WTC11 (cell line): ENCODE measurements at regions not wholly inside any gene's neighbourhood (a gene's known extent, or its start where the extent isn't known, plus 50 kb on each side); places are given as distances from the start of the nearest gene placed in this dataset.

Source experiments
- ATAC-seq: fragments of 200-7000 bp; cut with Tn5 transposase; 2 replicates; pipeline ENCODE4 v1.10.0; 2021; ENCODE audit warnings: mild to moderate bottlenecking, moderate library complexity
- CTCF ChIA-PET: fragments of 300-600 bp; sonication (Branson Sonifier 250); formaldehyde crosslinking; loops from one replicate; lab custom pipeline; 2021; ENCODE audit warnings: antibody characterized with exemption; lab: Charles Lee
- POLR2A ChIA-PET: fragments of 350-600 bp; sonication (Branson Sonifier 250); formaldehyde crosslinking; loops from one replicate; lab custom pipeline; 2021; ENCODE audit warnings: antibody characterized with exemption; lab: Charles Lee
- DNase-seq: peaks from one replicate; pipeline ENCODE4 v3.0.0; 2021; ENCODE audit warnings: low spot score
- H3K27ac Mint-ChIP-seq: 2 replicates; pipeline ENCODE4 v1.8.0; 2021; ENCODE audit warnings: mixed read lengths
- H3K27me3 Mint-ChIP-seq: 2 replicates; pipeline ENCODE4 v1.8.0; 2021; ENCODE audit warnings: low read depth, mild to moderate bottlenecking, moderate library complexity, mixed read lengths
- H3K36me3 Mint-ChIP-seq: 2 replicates; pipeline ENCODE4 v1.8.0; 2021; ENCODE audit warnings: mixed read lengths
- H3K4me1 Mint-ChIP-seq: 2 replicates; pipeline ENCODE4 v1.8.0; 2022; ENCODE audit warnings: mixed read lengths
- H3K4me3 Mint-ChIP-seq: 2 replicates; pipeline ENCODE4 v1.8.0; 2021; ENCODE audit warnings: mild to moderate bottlenecking, moderate library complexity, mixed read lengths
- H3K9me3 Mint-ChIP-seq: 2 replicates; pipeline ENCODE4 v1.8.0; 2021; ENCODE audit warnings: mixed read lengths
- AFF4 ChIP-seq: sonication (generic); formaldehyde crosslinking; IDR thresholded peaks from 2 replicates; pipeline ENCODE4 v1.8.1; 2023; ENCODE audit warnings: mild to moderate bottlenecking, missing genetic modification reagents, borderline replicate concordance
- ATF2 ChIP-seq: sonication (generic); formaldehyde crosslinking; IDR thresholded peaks from 2 replicates; pipeline ENCODE4 v1.8.1; 2022; ENCODE audit warnings: low read depth, missing genetic modification reagents, borderline replicate concordance
- ATF3 ChIP-seq: sonication (generic); formaldehyde crosslinking; conservative IDR thresholded peaks from 2 replicates; pipeline ENCODE4 v1.8.1; 2022; ENCODE audit warnings: mild to moderate bottlenecking, missing genetic modification reagents
- E2F1 ChIP-seq: sonication (generic); formaldehyde crosslinking; IDR thresholded peaks from 2 replicates; pipeline ENCODE4 v1.8.0; 2022; ENCODE audit warnings: mild to moderate bottlenecking, missing genetic modification reagents
- E2F5 ChIP-seq: sonication (generic); formaldehyde crosslinking; IDR thresholded peaks from 2 replicates; pipeline ENCODE4 v1.8.1; 2022; ENCODE audit warnings: mild to moderate bottlenecking, moderate library complexity, missing genetic modification reagents
- EMX1 ChIP-seq: fragments of 250-450 bp; sonication (Bioruptor Pico); IDR thresholded peaks from 2 replicates; pipeline ENCODE4 v1.8.0; 2021; ENCODE audit warnings: mild to moderate bottlenecking
- ESRRA ChIP-seq: sonication (generic); formaldehyde crosslinking; IDR thresholded peaks from 2 replicates; pipeline ENCODE4 v1.8.1; 2022; ENCODE audit warnings: mild to moderate bottlenecking, missing genetic modification reagents, borderline replicate concordance
- FOXJ3 ChIP-seq: sonication (generic); formaldehyde crosslinking; IDR thresholded peaks from 2 replicates; pipeline ENCODE4 v1.9.0; 2021; ENCODE audit warnings: missing genetic modification reagents, mild to moderate bottlenecking, borderline replicate concordance
- FOXK1 ChIP-seq: sonication (generic); formaldehyde crosslinking; IDR thresholded peaks from 2 replicates; pipeline ENCODE4 v1.8.0; 2022; ENCODE audit warnings: mild to moderate bottlenecking, moderate library complexity, missing genetic modification reagents
- FOXP1 ChIP-seq: sonication (generic); formaldehyde crosslinking; IDR thresholded peaks from 2 replicates; pipeline ENCODE4 v1.8.0; 2022; ENCODE audit warnings: missing genetic modification reagents, mild to moderate bottlenecking, moderate library complexity, borderline replicate concordance
- JUN ChIP-seq: sonication (generic); formaldehyde crosslinking; IDR thresholded peaks from 2 replicates; pipeline ENCODE4 v1.8.0; 2023; ENCODE audit warnings: mild to moderate bottlenecking, missing genetic modification reagents
- MAX ChIP-seq: sonication (generic); formaldehyde crosslinking; IDR thresholded peaks from 2 replicates; pipeline ENCODE4 v1.8.0; 2022; ENCODE audit warnings: mild to moderate bottlenecking, missing genetic modification reagents
- OVOL2 ChIP-seq: fragments of 250-450 bp; sonication (Bioruptor Pico); IDR thresholded peaks from 2 replicates; pipeline ENCODE4 v1.9.0; 2021; ENCODE audit warnings: mild to moderate bottlenecking, borderline replicate concordance
- PRDM15 ChIP-seq: sonication (generic); formaldehyde crosslinking; IDR thresholded peaks from 2 replicates; pipeline ENCODE4 v1.8.0; 2022; ENCODE audit warnings: missing genetic modification reagents
- PRRX2 ChIP-seq: fragments of 250-450 bp; sonication (Bioruptor Pico); IDR thresholded peaks from 2 replicates; pipeline ENCODE4 v1.8.0; 2021; ENCODE audit warnings: mild to moderate bottlenecking
- SMAD3 ChIP-seq: sonication (generic); formaldehyde crosslinking; IDR thresholded peaks from 2 replicates; pipeline ENCODE4 v1.8.0; 2022; ENCODE audit warnings: missing genetic modification reagents, mild to moderate bottlenecking, borderline replicate concordance
- SMAD4 ChIP-seq: sonication (generic); formaldehyde crosslinking; IDR thresholded peaks from 2 replicates; pipeline ENCODE4 v1.8.0; 2022; ENCODE audit warnings: mild to moderate bottlenecking, missing genetic modification reagents

- H3K4me3 Mint-ChIP-seq, result no peak overlapping the region
- no peaks in the 10 kb centered on the region for H3K27me3 Mint-ChIP-seq
- peaks cover 2% of the 10 kb centered on the region for H3K36me3 Mint-ChIP-seq
- ChIA-PET CTCF (no interaction called here), POLR2A (interaction anchor here (0.6 kb wide), 1 partner anchor 12 kb away, joined by 3 read pairs; no protein-coding TSS in a partner anchor)
- H3K4me1 Mint-ChIP-seq, result peaks cover 5% of the 10 kb centered on the region; the same call in 1 of the 2 replicates
- H3K9me3 Mint-ChIP-seq, result peaks cover 8% of the 10 kb centered on the region
- DNase-seq (no peak), ATAC-seq (no peak)
- no peak overlapping the region for H3K27ac Mint-ChIP-seq
- TF ChIP-seq E2F1 (no peak), JUN (CRISPR knock-in tag) (no peak)
These were observed 1035.6 kb downstream of the PCDH7 start for GRCh38 chr4:31755751-31756150.

GRCh38 chr4:31768756-31769155 lies 1048.6 kb downstream of the PCDH7 start:
- ChIA-PET POLR2A (no interaction called here), CTCF (no interaction called here)
- Mint-ChIP-seq H3K9me3 (no peaks in the 10 kb centered on the region), H3K27me3 (no peaks in the 10 kb centered on the region), H3K36me3 (no peaks in the 10 kb centered on the region), H3K4me1 (peaks cover 11% of the 10 kb centered on the region), H3K27ac (no peak overlapping the region), H3K4me3 (no peak overlapping the region)
- TF ChIP-seq SMAD4 (CRISPR knock-in tag), result no peak
- no peak for TF ChIP-seq E2F5 (CRISPR knock-in tag)
- no peak for TF ChIP-seq ATF3 (CRISPR knock-in tag)
- TF ChIP-seq EMX1 (CRISPR knock-in tag), result no peak
- no peak for TF ChIP-seq AFF4 (CRISPR knock-in tag)
- no peak for TF ChIP-seq FOXJ3 (CRISPR knock-in tag)
- no peak for TF ChIP-seq E2F1
- no peak for TF ChIP-seq SMAD3 (CRISPR knock-in tag)
- TF ChIP-seq MAX (CRISPR knock-in tag), result no peak
- no peak for ATAC-seq
- no peak for DNase-seq

- CTCF ChIA-PET, result no interaction called here
These were observed 1063.1 kb downstream of the PCDH7 start for GRCh38 chr4:31783311-31783710.

More at GRCh38 chr4:31783311-31783710, 1063.1 kb downstream of the PCDH7 start:
- H3K9me3 Mint-ChIP-seq, result peaks cover 5% of the 10 kb centered on the region
- no peak overlapping the region for H3K4me3 Mint-ChIP-seq
- no peaks in the 10 kb centered on the region for H3K36me3 Mint-ChIP-seq
- H3K4me1 Mint-ChIP-seq, result no peaks in the 10 kb centered on the region
- ATAC-seq, result no peak
- POLR2A ChIA-PET, result no interaction called here
- no peaks in the 10 kb centered on the region for H3K27me3 Mint-ChIP-seq
- H3K27ac Mint-ChIP-seq, result no peak overlapping the region
- TF ChIP-seq SMAD3 (CRISPR knock-in tag) (no peak), OVOL2 (CRISPR knock-in tag) (no peak), FOXK1 (CRISPR knock-in tag) (no peak), FOXJ3 (CRISPR knock-in tag) (no peak), ATF2 (CRISPR knock-in tag) (no peak), PRRX2 (no peak), ESRRA (no peak), PRDM15 (CRISPR knock-in tag) (no peak), MAX (CRISPR knock-in tag) (no peak), FOXP1 (CRISPR knock-in tag) (no peak), ATF3 (CRISPR knock-in tag) (no peak)
- TF ChIP-seq, all 79 proteins: peak for 0
- DNase-seq, result no peak
